Panc1 (cell line): ENCODE measurements at regions not wholly inside any gene's neighbourhood (a gene's known extent, or its start where the extent isn't known, plus 50 kb on each side); places are given as distances from the start of the nearest gene placed in this dataset.

Experiments
- CTCF ChIP-seq: fragments of 450-650 bp; IDR thresholded peaks from 2 replicates; pipeline ENCODE4 v1.5.1; 2017; ENCODE audit warnings: mild to moderate bottlenecking
- SIN3A ChIP-seq: IDR thresholded peaks from 2 replicates; pipeline ENCODE4 v1.6.1; 2012; ENCODE audit warnings: low read depth, mild to moderate bottlenecking, low read length, moderate library complexity, borderline replicate concordance; ENCODE audit not compliant: insufficient read depth

- TF ChIP-seq CTCF, result no peak
- no peak for TF ChIP-seq SIN3A
Measured at GRCh38 chr6:164296411-164296810, 881.9 kb downstream of the QKI start.
